ENCODE measurements at regions not wholly inside any gene's neighbourhood (a gene's known extent, or its start where the extent isn't known, plus 50 kb on each side); places are given as distances from the start of the nearest gene placed in this dataset.

- Histone ChIP-seq H3K27ac (no peak overlapping the region), H3K27me3 (replicated peaks) (no peaks in the 10 kb centered on the region), H3K9me3 (replicated peaks) (no peaks in the 10 kb centered on the region), H3K36me3 (no peaks in the 10 kb centered on the region), H3K4me3 (no peak overlapping the region), H3K4me1 (replicated peaks) (no peaks in the 10 kb centered on the region)
- DNase-seq (ENCODE audit: low read depth in 1 of 2, low spot score in 2 of 2) = no peak
Measured at GRCh38 chr7:108723381-108723814, 153.7 kb downstream of the DNAJB9 start.

GRCh38 chr7:108724251-108725100, 154.8 kb downstream of the DNAJB9 start:
- H3K36me3 ChIP-seq = no peaks in the 10 kb centered on the region
- no peak overlapping the region for H3K4me3 ChIP-seq
- no peaks in the 10 kb centered on the region for H3K9me3 ChIP-seq (replicated peaks)
- H3K27me3 ChIP-seq (replicated peaks) = no peaks in the 10 kb centered on the region
- DNase-seq (ENCODE audit: low read depth in 1 of 2, low spot score in 2 of 2) = no peak
- no peaks in the 10 kb centered on the region for H3K4me1 ChIP-seq (replicated peaks)
- no peak overlapping the region for H3K27ac ChIP-seq

- no peaks in the 10 kb centered on the region for H3K27me3 ChIP-seq (replicated peaks)
- no peaks in the 10 kb centered on the region for H3K9me3 ChIP-seq (replicated peaks)
- no peaks in the 10 kb centered on the region for H3K4me1 ChIP-seq (replicated peaks)
- H3K4me3 ChIP-seq = no peak overlapping the region
- no peaks in the 10 kb centered on the region for H3K36me3 ChIP-seq
- DNase-seq (ENCODE audit: low read depth in 1 of 2, low spot score in 2 of 2) = no peak
- H3K27ac ChIP-seq = no peak overlapping the region
Measured at GRCh38 chr7:108735814-108736213, 166.1 kb downstream of the DNAJB9 start.

- no peak for DNase-seq (ENCODE audit: low read depth in 1 of 2, low spot score in 2 of 2)
- Histone ChIP-seq H3K4me1 (replicated peaks) (no peaks in the 10 kb centered on the region), H3K27me3 (replicated peaks) (no peaks in the 10 kb centered on the region), H3K9me3 (replicated peaks) (no peaks in the 10 kb centered on the region), H3K36me3 (no peaks in the 10 kb centered on the region), H3K27ac (no peak overlapping the region), H3K4me3 (no peak overlapping the region)
Measured at GRCh38 chr7:108736221-108736891, 166.7 kb downstream of the DNAJB9 start.

GRCh38 chr7:108770981-108771745, 201.5 kb downstream of the DNAJB9 start:
- H3K36me3 ChIP-seq = no peaks in the 10 kb centered on the region
- no peak overlapping the region for H3K27ac ChIP-seq
- no peaks in the 10 kb centered on the region for H3K27me3 ChIP-seq (replicated peaks)
- no peak overlapping the region for H3K4me3 ChIP-seq
- no peaks in the 10 kb centered on the region for H3K9me3 ChIP-seq (replicated peaks)
- DNase-seq (ENCODE audit: low read depth in 1 of 2, low spot score in 2 of 2) = no peak
- H3K4me1 ChIP-seq (replicated peaks) = no peaks in the 10 kb centered on the region

GRCh38 chr7:108771853-108772252, 202.2 kb downstream of the DNAJB9 start:
- Histone ChIP-seq H3K36me3 (no peaks in the 10 kb centered on the region), H3K4me3 (no peak overlapping the region), H3K27ac (no peak overlapping the region), H3K4me1 (replicated peaks) (no peaks in the 10 kb centered on the region), H3K27me3 (replicated peaks) (no peaks in the 10 kb centered on the region), H3K9me3 (replicated peaks) (no peaks in the 10 kb centered on the region)
- DNase-seq (ENCODE audit: low read depth in 1 of 2, low spot score in 2 of 2) = no peak

- Histone ChIP-seq H3K4me1 (replicated peaks) (no peaks in the 10 kb centered on the region), H3K9me3 (replicated peaks) (no peaks in the 10 kb centered on the region)
Measured at GRCh38 chr7:108777966-108778365, 208.3 kb downstream of the DNAJB9 start.

GRCh38 chr7:108789451-108789850, 219.8 kb downstream of the DNAJB9 start:
- DNase-seq (ENCODE audit: low read depth in 1 of 2, low spot score in 2 of 2) = no peak
- no peaks in the 10 kb centered on the region for H3K36me3 ChIP-seq
- H3K4me1 ChIP-seq (replicated peaks) = no peaks in the 10 kb centered on the region
- H3K27ac ChIP-seq = no peak overlapping the region
- no peak overlapping the region for H3K4me3 ChIP-seq
- H3K27me3 ChIP-seq (replicated peaks) = no peaks in the 10 kb centered on the region
- no peaks in the 10 kb centered on the region for H3K9me3 ChIP-seq (replicated peaks)

More at GRCh38 chr7:108777966-108778365, 208.3 kb downstream of the DNAJB9 start:
- Histone ChIP-seq H3K27ac (no peak overlapping the region), H3K4me3 (no peak overlapping the region), H3K36me3 (no peaks in the 10 kb centered on the region), H3K27me3 (replicated peaks) (no peaks in the 10 kb centered on the region)
- no peak for DNase-seq (ENCODE audit: low read depth in 1 of 2, low spot score in 2 of 2)

- no peak overlapping the region for H3K27ac ChIP-seq
- H3K27me3 ChIP-seq (replicated peaks) = no peaks in the 10 kb centered on the region; the same call in 1 of the 2 replicates
- H3K9me3 ChIP-seq (replicated peaks) = no peaks in the 10 kb centered on the region
- no peak overlapping the region for H3K4me3 ChIP-seq
- H3K4me1 ChIP-seq (replicated peaks) = no peaks in the 10 kb centered on the region
- no peak for DNase-seq (ENCODE audit: low read depth in 1 of 2, low spot score in 2 of 2)
- H3K36me3 ChIP-seq = no peaks in the 10 kb centered on the region
Measured at GRCh38 chr7:108794466-108794865, 224.8 kb downstream of the DNAJB9 start.

- Histone ChIP-seq H3K4me1 (replicated peaks) (no peaks in the 10 kb centered on the region), H3K4me3 (no peak overlapping the region), H3K27ac (no peak overlapping the region), H3K27me3 (replicated peaks) (no peaks in the 10 kb centered on the region; the same call in 1 of the 2 replicates), H3K9me3 (replicated peaks) (no peaks in the 10 kb centered on the region), H3K36me3 (no peaks in the 10 kb centered on the region)
- no peak for DNase-seq (ENCODE audit: low read depth in 1 of 2, low spot score in 2 of 2)
Measured at GRCh38 chr7:108802650-108803049, 233.0 kb downstream of the DNAJB9 start.

GRCh38 chr7:108805808-108806397, 236.2 kb downstream of the DNAJB9 start:
- H3K36me3 ChIP-seq = no peaks in the 10 kb centered on the region
- H3K4me3 ChIP-seq = no peak overlapping the region
- H3K27me3 ChIP-seq (replicated peaks) = no peaks in the 10 kb centered on the region
- H3K9me3 ChIP-seq (replicated peaks) = no peaks in the 10 kb centered on the region
- DNase-seq (ENCODE audit: low read depth in 1 of 2, low spot score in 2 of 2) = no peak
- no peaks in the 10 kb centered on the region for H3K4me1 ChIP-seq (replicated peaks)
- no peak overlapping the region for H3K27ac ChIP-seq

GRCh38 chr7:108808549-108809266, 239.0 kb downstream of the DNAJB9 start:
- no peaks in the 10 kb centered on the region for H3K4me1 ChIP-seq (replicated peaks)
- no peak overlapping the region for H3K4me3 ChIP-seq
- H3K27me3 ChIP-seq (replicated peaks) = no peaks in the 10 kb centered on the region
- DNase-seq (ENCODE audit: low read depth in 1 of 2, low spot score in 2 of 2) = no peak
- H3K27ac ChIP-seq = no peak overlapping the region
- no peaks in the 10 kb centered on the region for H3K9me3 ChIP-seq (replicated peaks)
- no peaks in the 10 kb centered on the region for H3K36me3 ChIP-seq

- Histone ChIP-seq H3K27ac (no peak overlapping the region), H3K27me3 (replicated peaks) (no peaks in the 10 kb centered on the region), H3K36me3 (no peaks in the 10 kb centered on the region), H3K4me3 (no peak overlapping the region), H3K4me1 (replicated peaks) (no peaks in the 10 kb centered on the region), H3K9me3 (replicated peaks) (no peaks in the 10 kb centered on the region)
- no peak for DNase-seq (ENCODE audit: low read depth in 1 of 2, low spot score in 2 of 2)
Measured at GRCh38 chr7:108809356-108809755, 239.7 kb downstream of the DNAJB9 start.
